Panc1 (cell line): ENCODE measurements at regions not wholly inside any gene's neighbourhood (a gene's known extent, or its start where the extent isn't known, plus 50 kb on each side); places are given as distances from the start of the nearest gene placed in this dataset.

Experiments
- ATAC-seq: fragments of 200-7000 bp; cut with Tn5 transposase; 2 replicates; pipeline ENCODE4 v1.9.1; 2020; ENCODE audit warnings: mild to moderate bottlenecking, moderate library complexity
- BruUV-seq: library from RNA; stranded (reverse); fragments of 400-500 nt; replicated peaks from 2 replicates; lab custom pipeline; 2021; lab: Mats Ljungman, UMichigan
- CTCF ChIA-PET: fragments of 300-600 bp; sonication (Branson Sonifier 250); formaldehyde crosslinking; loops from one replicate; lab custom pipeline; 2022; ENCODE audit warnings: antibody characterized with exemption; lab: Charles Lee
- POLR2A ChIA-PET: fragments of 300-600 bp; sonication (Branson Sonifier 250); formaldehyde crosslinking; loops from one replicate; lab custom pipeline; 2022; ENCODE audit warnings: antibody characterized with exemption; lab: Charles Lee
- DNase-seq: peaks from one replicate; pipeline ENCODE4 v3.0.0-alpha.2; 2010; ENCODE audit warnings: low read depth, low spot score
- H3K27ac ChIP-seq: 2 replicates; pipeline ENCODE4 v1.5.1; 2011; ENCODE audit warnings: mild to moderate bottlenecking, low read length, inconsistent platforms
- H3K27me3 ChIP-seq: fragments of 200-500 bp; sonication (Bioruptor generic); 2 replicates; pipeline ENCODE4 v1.6.0; 2014; ENCODE audit warnings: low read length, inconsistent platforms; ENCODE audit not compliant: control insufficient read depth, insufficient read depth
- H3K36me3 ChIP-seq: fragments of 200-500 bp; sonication (Bioruptor generic); 2 replicates; pipeline ENCODE4 v1.5.1; 2014; ENCODE audit warnings: inconsistent platforms, mild to moderate bottlenecking, low read length, moderate library complexity; ENCODE audit not compliant: control insufficient read depth, insufficient read depth
- H3K4me1 ChIP-seq: 2 replicates; pipeline ENCODE4 v1.5.1; 2011; ENCODE audit warnings: inconsistent platforms, mild to moderate bottlenecking, low read length, moderate library complexity; ENCODE audit not compliant: control insufficient read depth, insufficient read depth
- H3K4me3 ChIP-seq, 2 experiments: 2 replicates each; pipeline ENCODE4 v1.5.1; 2011 to 2012; ENCODE audit warnings: low read depth in 2 of 2, low read length in 2 of 2, mild to moderate bottlenecking in 2 of 2, inconsistent platforms in 1 of 2, moderate library complexity in 1 of 2
- H3K9me3 ChIP-seq: fragments of 200-500 bp; sonication (Bioruptor generic); 2 replicates; pipeline ENCODE4 v1.5.1; 2014; ENCODE audit warnings: low read depth, mild to moderate bottlenecking, inconsistent platforms, low read length, moderate library complexity; ENCODE audit not compliant: control insufficient read depth, insufficient read depth
- POLR2AphosphoS5 ChIP-seq: IDR thresholded peaks from 2 replicates; pipeline ENCODE4 v1.6.1; 2012; ENCODE audit warnings: mild to moderate bottlenecking, low read depth, low read length, moderate library complexity
- SIN3A ChIP-seq: IDR thresholded peaks from 2 replicates; pipeline ENCODE4 v1.6.1; 2012; ENCODE audit warnings: low read depth, mild to moderate bottlenecking, low read length, moderate library complexity, borderline replicate concordance; ENCODE audit not compliant: insufficient read depth
- TCF7L2 ChIP-seq: IDR thresholded peaks from 2 replicates; pipeline ENCODE4 v1.6.1; 2011; ENCODE audit warnings: mild to moderate bottlenecking, low read depth, low read length, inconsistent platforms
- in situ Hi-C: cut with HindIII; loops from 2 replicates; pipeline ENCODE4 v1.10.0; 2016; ENCODE audit warnings: low sequenced_read_pairs, low pct_unique_long_range_greater_than_20kb
- intact Hi-C: fragments of 100-400 bp; cut with micrococcal nuclease; formaldehyde crosslinking; loops from one replicate; pipeline ENCODE4 v1.10.0; 2022; ENCODE audit not compliant: unreplicated experiment
- TF ChIP-seq, protein P1 (sequence below), 2 experiments: IDR thresholded peaks; 2 replicates each; pipeline ENCODE4 v1.6.1; 2011 to 2012; ENCODE audit warnings: low read depth in 2 of 2, control low read depth in 1 of 2, low read length in 1 of 2, mild to moderate bottlenecking in 1 of 2, moderate library complexity in 1 of 2; ENCODE audit not compliant: insufficient read depth in 1 of 2
- TF ChIP-seq, protein P2 (sequence below): fragments of 450-650 bp; IDR thresholded peaks from 2 replicates; pipeline ENCODE4 v1.5.1; 2017; ENCODE audit warnings: mild to moderate bottlenecking

DNA sequence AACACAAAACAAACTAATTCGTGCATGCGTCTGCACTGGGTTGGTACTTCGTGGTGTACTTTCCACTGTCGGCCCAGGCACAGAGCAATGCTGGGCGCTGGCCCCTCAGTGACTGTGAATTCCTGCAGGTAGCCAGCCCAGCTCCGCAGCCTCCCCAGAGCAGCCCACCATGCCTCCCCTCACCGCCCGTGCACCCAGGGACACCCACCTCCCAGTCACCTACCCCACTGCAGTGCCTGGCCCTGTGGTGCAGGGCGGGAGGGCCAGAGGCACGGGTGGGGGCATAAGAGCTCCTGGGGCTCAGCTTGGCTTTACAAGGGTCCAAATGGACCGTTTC, 93.1 kb upstream of the ZNF507 start:
- no TSS peak for BruUV-seq
- in situ Hi-C loops = no loop called here
- CTCF ChIA-PET = interaction anchor here (0.7 kb wide), 1 partner anchor 201 kb away, joined by 8 read pairs; no protein-coding TSS in a partner anchor

DNA sequence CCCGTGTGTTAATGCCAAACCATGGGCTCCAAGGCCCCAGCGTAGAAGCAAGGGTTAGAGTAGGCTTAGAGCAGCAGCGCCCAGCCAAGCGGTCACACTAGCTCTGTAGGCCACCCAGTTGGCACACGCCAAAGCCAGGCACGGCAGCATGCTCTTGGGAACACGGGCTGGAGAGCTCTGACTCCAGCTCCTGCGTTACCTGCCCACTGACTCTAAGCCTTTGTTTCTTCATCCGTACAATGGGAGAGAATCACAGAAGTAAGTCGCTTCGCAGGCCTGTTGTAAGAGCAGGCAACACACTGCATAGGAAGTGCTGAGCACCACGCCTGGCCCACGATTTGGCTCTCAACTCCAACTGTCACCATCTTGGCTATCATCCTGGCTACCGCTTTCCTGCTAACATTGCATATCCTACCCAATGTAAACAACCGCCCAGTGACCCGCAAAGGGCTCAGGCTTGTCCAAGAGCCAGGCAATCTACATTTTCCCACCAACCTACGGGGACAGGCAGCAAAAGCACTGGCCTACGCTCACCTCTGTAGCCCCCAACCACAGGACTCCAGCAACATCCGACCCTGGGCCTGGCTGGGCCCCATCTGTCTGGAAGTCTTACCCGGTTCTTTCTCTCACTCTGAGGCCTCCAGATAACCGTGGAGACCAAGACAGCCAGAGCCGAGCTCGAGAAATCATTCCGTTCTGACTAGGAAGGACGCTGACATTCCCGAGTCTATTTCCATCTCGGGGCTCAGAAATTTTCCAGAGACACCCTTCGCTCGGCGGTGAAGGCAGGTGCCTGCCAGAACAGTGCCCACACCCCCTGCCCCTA, 91.5 kb upstream of the ZNF507 start:
- ATAC-seq (no peak), DNase-seq (no peak)
- TF ChIP-seq TCF7L2 (no peak), SIN3A (no peak), POLR2AphosphoS5 (no peak)
- TF ChIP-seq, protein P1, sequence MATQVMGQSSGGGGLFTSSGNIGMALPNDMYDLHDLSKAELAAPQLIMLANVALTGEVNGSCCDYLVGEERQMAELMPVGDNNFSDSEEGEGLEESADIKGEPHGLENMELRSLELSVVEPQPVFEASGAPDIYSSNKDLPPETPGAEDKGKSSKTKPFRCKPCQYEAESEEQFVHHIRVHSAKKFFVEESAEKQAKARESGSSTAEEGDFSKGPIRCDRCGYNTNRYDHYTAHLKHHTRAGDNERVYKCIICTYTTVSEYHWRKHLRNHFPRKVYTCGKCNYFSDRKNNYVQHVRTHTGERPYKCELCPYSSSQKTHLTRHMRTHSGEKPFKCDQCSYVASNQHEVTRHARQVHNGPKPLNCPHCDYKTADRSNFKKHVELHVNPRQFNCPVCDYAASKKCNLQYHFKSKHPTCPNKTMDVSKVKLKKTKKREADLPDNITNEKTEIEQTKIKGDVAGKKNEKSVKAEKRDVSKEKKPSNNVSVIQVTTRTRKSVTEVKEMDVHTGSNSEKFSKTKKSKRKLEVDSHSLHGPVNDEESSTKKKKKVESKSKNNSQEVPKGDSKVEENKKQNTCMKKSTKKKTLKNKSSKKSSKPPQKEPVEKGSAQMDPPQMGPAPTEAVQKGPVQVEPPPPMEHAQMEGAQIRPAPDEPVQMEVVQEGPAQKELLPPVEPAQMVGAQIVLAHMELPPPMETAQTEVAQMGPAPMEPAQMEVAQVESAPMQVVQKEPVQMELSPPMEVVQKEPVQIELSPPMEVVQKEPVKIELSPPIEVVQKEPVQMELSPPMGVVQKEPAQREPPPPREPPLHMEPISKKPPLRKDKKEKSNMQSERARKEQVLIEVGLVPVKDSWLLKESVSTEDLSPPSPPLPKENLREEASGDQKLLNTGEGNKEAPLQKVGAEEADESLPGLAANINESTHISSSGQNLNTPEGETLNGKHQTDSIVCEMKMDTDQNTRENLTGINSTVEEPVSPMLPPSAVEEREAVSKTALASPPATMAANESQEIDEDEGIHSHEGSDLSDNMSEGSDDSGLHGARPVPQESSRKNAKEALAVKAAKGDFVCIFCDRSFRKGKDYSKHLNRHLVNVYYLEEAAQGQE (IDR thresholded peaks at IDR 0.05; ENCODE audit: insufficient read depth in 1 of 2, low read depth in 2 of 2, low read length in 1 of 2) = no peak
- TF ChIP-seq, protein P2, sequence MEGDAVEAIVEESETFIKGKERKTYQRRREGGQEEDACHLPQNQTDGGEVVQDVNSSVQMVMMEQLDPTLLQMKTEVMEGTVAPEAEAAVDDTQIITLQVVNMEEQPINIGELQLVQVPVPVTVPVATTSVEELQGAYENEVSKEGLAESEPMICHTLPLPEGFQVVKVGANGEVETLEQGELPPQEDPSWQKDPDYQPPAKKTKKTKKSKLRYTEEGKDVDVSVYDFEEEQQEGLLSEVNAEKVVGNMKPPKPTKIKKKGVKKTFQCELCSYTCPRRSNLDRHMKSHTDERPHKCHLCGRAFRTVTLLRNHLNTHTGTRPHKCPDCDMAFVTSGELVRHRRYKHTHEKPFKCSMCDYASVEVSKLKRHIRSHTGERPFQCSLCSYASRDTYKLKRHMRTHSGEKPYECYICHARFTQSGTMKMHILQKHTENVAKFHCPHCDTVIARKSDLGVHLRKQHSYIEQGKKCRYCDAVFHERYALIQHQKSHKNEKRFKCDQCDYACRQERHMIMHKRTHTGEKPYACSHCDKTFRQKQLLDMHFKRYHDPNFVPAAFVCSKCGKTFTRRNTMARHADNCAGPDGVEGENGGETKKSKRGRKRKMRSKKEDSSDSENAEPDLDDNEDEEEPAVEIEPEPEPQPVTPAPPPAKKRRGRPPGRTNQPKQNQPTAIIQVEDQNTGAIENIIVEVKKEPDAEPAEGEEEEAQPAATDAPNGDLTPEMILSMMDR = no peak
- Histone ChIP-seq H3K27me3 (no peaks in the 10 kb centered on the region), H3K36me3 (no peaks in the 10 kb centered on the region), H3K4me3 (no peak overlapping the region), H3K9me3 (no peaks in the 10 kb centered on the region), H3K4me1 (no peaks in the 10 kb centered on the region), H3K27ac (no peak overlapping the region)
- in situ Hi-C loops (no loop called here), intact Hi-C loops (no loop called here)
- BruUV-seq = no TSS peak
- POLR2A ChIA-PET = no interaction called here
- CTCF ChIA-PET = no interaction called here

More for the DNA sequence above, 93.1 kb upstream of the ZNF507 start:
- intact Hi-C loops = no loop called here
- H3K27ac ChIP-seq = no peak overlapping the region
- no peaks in the 10 kb centered on the region for H3K36me3 ChIP-seq
- no peaks in the 10 kb centered on the region for H3K4me1 ChIP-seq
- POLR2A ChIA-PET = no interaction called here
- no peak for ATAC-seq
- TF ChIP-seq, protein P1 (IDR thresholded peaks at IDR 0.05; ENCODE audit: insufficient read depth in 1 of 2, low read depth in 2 of 2, low read length in 1 of 2) = no peak
- TF ChIP-seq TCF7L2 (no peak), POLR2AphosphoS5 (no peak), SIN3A (no peak)
- TF ChIP-seq, protein P2 = no peak
- H3K4me3 ChIP-seq = no peak overlapping the region
- H3K27me3 ChIP-seq = no peaks in the 10 kb centered on the region
- DNase-seq = no peak
- no peaks in the 10 kb centered on the region for H3K9me3 ChIP-seq
